Astrocyte (in vitro differentiated cells and primary cell): ENCODE measurements at regions not wholly inside any gene's neighbourhood (a gene's known extent, or its start where the extent isn't known, plus 50 kb on each side); places are given as distances from the start of the nearest gene placed in this dataset.
A peak's percentile ranks its signal among the peaks of the same experiment; 100 is the strongest.

Experiments
- DNase-seq: peaks from one replicate; pipeline ENCODE4 v3.0.0-alpha.2; 2010; ENCODE audit warnings: low read depth
- FAIRE-seq: peaks from 2 replicates; lab custom pipeline; 2011; peaks lifted over from hg19 to GRCh38; lab: Jason Lieb, UNC
- H2AFZ ChIP-seq: 2 replicates; pipeline ENCODE4 v1.6.0; 2012; ENCODE audit warnings: low read depth, low read length, inconsistent platforms
- H3K27ac ChIP-seq: 2 replicates; pipeline ENCODE4 v1.5.1; 2011; ENCODE audit warnings: low read depth, low read length, inconsistent platforms
- H3K27me3 ChIP-seq: 2 replicates; pipeline ENCODE4 v1.6.0; 2011; ENCODE audit warnings: low read length, inconsistent platforms; ENCODE audit not compliant: insufficient read depth
- H3K36me3 ChIP-seq: 2 replicates; pipeline ENCODE4 v1.5.1; 2011; ENCODE audit warnings: low read length, inconsistent platforms; ENCODE audit not compliant: insufficient read depth
- H3K4me1 ChIP-seq: 2 replicates; pipeline ENCODE4 v1.5.1; 2011; ENCODE audit warnings: low read length, inconsistent platforms; ENCODE audit not compliant: insufficient read depth
- H3K4me2 ChIP-seq: 2 replicates; pipeline ENCODE4 v1.6.0; 2012; ENCODE audit warnings: low read length, inconsistent platforms
- H3K4me3 ChIP-seq: 2 replicates; pipeline ENCODE4 v1.5.1; 2011; ENCODE audit warnings: low read depth, mild to moderate bottlenecking, low read length, inconsistent platforms; ENCODE audit not compliant: insufficient read depth
- H3K79me2 ChIP-seq: 2 replicates; pipeline ENCODE4 v1.6.0; 2012; ENCODE audit warnings: mild to moderate bottlenecking, low read length, inconsistent platforms; ENCODE audit not compliant: insufficient read depth
- H3K9ac ChIP-seq: 2 replicates; pipeline ENCODE4 v1.6.0; 2012; ENCODE audit warnings: mild to moderate bottlenecking, low read length, inconsistent platforms
- H3K9me3 ChIP-seq: 2 replicates; pipeline ENCODE4 v1.5.1; 2012; ENCODE audit warnings: low read depth, mild to moderate bottlenecking, low read length, inconsistent platforms; ENCODE audit not compliant: insufficient read depth
- H4K20me1 ChIP-seq: 2 replicates; pipeline ENCODE4 v1.6.0; 2012; ENCODE audit warnings: low read length, inconsistent platforms; ENCODE audit not compliant: insufficient read depth
- H3K27ac Mint-ChIP-seq: one replicate; pipeline ENCODE4 v1.8.0; 2021; ENCODE audit warnings: mild to moderate bottlenecking, mixed read lengths; ENCODE audit not compliant: unreplicated experiment
- H3K27me3 Mint-ChIP-seq: one replicate; pipeline ENCODE4 v1.8.0; 2021; ENCODE audit warnings: low read depth, mixed read lengths; ENCODE audit not compliant: unreplicated experiment
- H3K36me3 Mint-ChIP-seq: one replicate; pipeline ENCODE4 v1.8.0; 2021; ENCODE audit warnings: low read depth, mixed read lengths; ENCODE audit not compliant: unreplicated experiment
- H3K4me1 Mint-ChIP-seq: one replicate; pipeline ENCODE4 v1.8.0; 2021; ENCODE audit warnings: low read depth, mixed read lengths; ENCODE audit not compliant: unreplicated experiment
- H3K4me3 Mint-ChIP-seq: one replicate; pipeline ENCODE4 v1.8.0; 2021; ENCODE audit warnings: mild to moderate bottlenecking, moderate library complexity, mixed read lengths; ENCODE audit not compliant: unreplicated experiment
- H3K9me3 Mint-ChIP-seq: one replicate; pipeline ENCODE4 v1.8.0; 2021; ENCODE audit warnings: mild to moderate bottlenecking, mixed read lengths; ENCODE audit not compliant: unreplicated experiment
- EZH2 ChIP-seq: IDR thresholded peaks from 2 replicates; pipeline ENCODE4 v1.6.1; 2012; ENCODE audit warnings: mild to moderate bottlenecking, low read length, inconsistent platforms; ENCODE audit not compliant: insufficient read depth
- TF ChIP-seq, protein P1 (sequence below): IDR thresholded peaks from 2 replicates; pipeline ENCODE4 v1.5.1; 2011; ENCODE audit warnings: low read depth, mild to moderate bottlenecking, inconsistent platforms, low read length, moderate library complexity; ENCODE audit not compliant: insufficient read depth

- no peak overlapping the region for H2AFZ ChIP-seq
- H3K4me3 ChIP-seq: no peak overlapping the region
- no peaks in the 10 kb centered on the region for H4K20me1 ChIP-seq
- H3K9me3 Mint-ChIP-seq: no peaks in the 10 kb centered on the region
- H3K9ac ChIP-seq: no peak overlapping the region
- H3K79me2 ChIP-seq: no peaks in the 10 kb centered on the region
- no peaks in the 10 kb centered on the region for H3K36me3 Mint-ChIP-seq
- H3K27ac ChIP-seq: no peak overlapping the region
- DNase-seq (peak; percentile 40), FAIRE-seq (peak; percentile 96)
- no peak overlapping the region for H3K4me3 Mint-ChIP-seq
- H3K36me3 ChIP-seq: no peaks in the 10 kb centered on the region
- TF ChIP-seq, protein P1, sequence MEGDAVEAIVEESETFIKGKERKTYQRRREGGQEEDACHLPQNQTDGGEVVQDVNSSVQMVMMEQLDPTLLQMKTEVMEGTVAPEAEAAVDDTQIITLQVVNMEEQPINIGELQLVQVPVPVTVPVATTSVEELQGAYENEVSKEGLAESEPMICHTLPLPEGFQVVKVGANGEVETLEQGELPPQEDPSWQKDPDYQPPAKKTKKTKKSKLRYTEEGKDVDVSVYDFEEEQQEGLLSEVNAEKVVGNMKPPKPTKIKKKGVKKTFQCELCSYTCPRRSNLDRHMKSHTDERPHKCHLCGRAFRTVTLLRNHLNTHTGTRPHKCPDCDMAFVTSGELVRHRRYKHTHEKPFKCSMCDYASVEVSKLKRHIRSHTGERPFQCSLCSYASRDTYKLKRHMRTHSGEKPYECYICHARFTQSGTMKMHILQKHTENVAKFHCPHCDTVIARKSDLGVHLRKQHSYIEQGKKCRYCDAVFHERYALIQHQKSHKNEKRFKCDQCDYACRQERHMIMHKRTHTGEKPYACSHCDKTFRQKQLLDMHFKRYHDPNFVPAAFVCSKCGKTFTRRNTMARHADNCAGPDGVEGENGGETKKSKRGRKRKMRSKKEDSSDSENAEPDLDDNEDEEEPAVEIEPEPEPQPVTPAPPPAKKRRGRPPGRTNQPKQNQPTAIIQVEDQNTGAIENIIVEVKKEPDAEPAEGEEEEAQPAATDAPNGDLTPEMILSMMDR: no peak
- TF ChIP-seq EZH2: no peak
- H3K27me3 Mint-ChIP-seq: no peaks in the 10 kb centered on the region
- H3K27me3 ChIP-seq: no peaks in the 10 kb centered on the region
- peaks cover 8% of the 10 kb centered on the region for H3K4me1 Mint-ChIP-seq
- no peak overlapping the region for H3K4me2 ChIP-seq
- H3K27ac Mint-ChIP-seq: peak overlapping the region; percentile 83
- H3K9me3 ChIP-seq: no peaks in the 10 kb centered on the region
- no peaks in the 10 kb centered on the region for H3K4me1 ChIP-seq
Observed at GRCh38 chrX:122269243-122269781, 914.8 kb upstream of the GRIA3 start.

GRCh38 chrX:122270809-122271494, 913.1 kb upstream of the GRIA3 start:
- Mint-ChIP-seq H3K36me3 (no peaks in the 10 kb centered on the region), H3K4me1 (peaks cover 8% of the 10 kb centered on the region), H3K27me3 (no peaks in the 10 kb centered on the region), H3K27ac (no peak overlapping the region), H3K9me3 (no peaks in the 10 kb centered on the region), H3K4me3 (no peak overlapping the region)
- H3K79me2 ChIP-seq: no peaks in the 10 kb centered on the region
- no peak overlapping the region for H2AFZ ChIP-seq
- no peak overlapping the region for H3K4me2 ChIP-seq
- H4K20me1 ChIP-seq: no peaks in the 10 kb centered on the region
- FAIRE-seq (peak; percentile 49), DNase-seq (no peak)
- no peaks in the 10 kb centered on the region for H3K27me3 ChIP-seq
- H3K36me3 ChIP-seq: no peaks in the 10 kb centered on the region
- TF ChIP-seq, protein P1: no peak
- no peaks in the 10 kb centered on the region for H3K9me3 ChIP-seq
- H3K27ac ChIP-seq: no peak overlapping the region
- no peak overlapping the region for H3K4me3 ChIP-seq
- H3K4me1 ChIP-seq: no peaks in the 10 kb centered on the region
- no peak overlapping the region for H3K9ac ChIP-seq

- H3K9me3 ChIP-seq: no peaks in the 10 kb centered on the region
- Mint-ChIP-seq H3K36me3 (no peaks in the 10 kb centered on the region), H3K4me3 (no peak overlapping the region), H3K9me3 (no peaks in the 10 kb centered on the region), H3K27me3 (no peaks in the 10 kb centered on the region), H3K4me1 (peaks cover 8% of the 10 kb centered on the region), H3K27ac (no peak overlapping the region)
- H3K79me2 ChIP-seq: no peaks in the 10 kb centered on the region
- no peak overlapping the region for H3K9ac ChIP-seq
- H4K20me1 ChIP-seq: no peaks in the 10 kb centered on the region
- H3K4me1 ChIP-seq: no peaks in the 10 kb centered on the region
- peak; percentile 54 for FAIRE-seq
- DNase-seq: no peak
- no peak for TF ChIP-seq EZH2
- TF ChIP-seq, protein P1: no peak
- no peaks in the 10 kb centered on the region for H3K36me3 ChIP-seq
- H3K27ac ChIP-seq: no peak overlapping the region
- H3K4me2 ChIP-seq: no peak overlapping the region
- no peak overlapping the region for H3K4me3 ChIP-seq
- no peak overlapping the region for H2AFZ ChIP-seq
- no peaks in the 10 kb centered on the region for H3K27me3 ChIP-seq
Observed at GRCh38 chrX:122272011-122272410, 912.1 kb upstream of the GRIA3 start.
